Keratinocyte (primary cell): ENCODE measurements at regions not wholly inside any gene's neighbourhood (a gene's known extent, or its start where the extent isn't known, plus 50 kb on each side); places are given as distances from the start of the nearest gene placed in this dataset.

ENCODE experiments used
- DNase-seq: peaks from one replicate; pipeline ENCODE4 v3.0.0-alpha.2; 2011; ENCODE audit warnings: low read depth, missing footprints, low spot score
- FAIRE-seq: peaks from 2 replicates; lab custom pipeline; 2011; peaks lifted over from hg19 to GRCh38; lab: Jason Lieb, UNC
- H2AFZ ChIP-seq: 2 replicates; pipeline ENCODE4 v1.6.0; 2012; ENCODE audit warnings: low read length, control low read depth, inconsistent platforms; ENCODE audit not compliant: control insufficient read depth
- H3K27ac ChIP-seq: 2 replicates; pipeline ENCODE4 v1.5.1; 2011; ENCODE audit warnings: low read length; ENCODE audit not compliant: control insufficient read depth, insufficient read depth
- H3K27me3 ChIP-seq: 3 replicates; pipeline ENCODE4 v1.6.0; 2011; ENCODE audit warnings: low read length; ENCODE audit not compliant: control insufficient read depth, insufficient read depth; ENCODE audit errors: extremely low read depth
- H3K36me3 ChIP-seq, 2 experiments: 2 replicates in 1 of 2; 3 replicates in 1 of 2; pipeline ENCODE4 v1.5.1; 2011; ENCODE audit warnings: low read length in 2 of 2, mild to moderate bottlenecking in 1 of 2; ENCODE audit not compliant: control insufficient read depth in 2 of 2, insufficient read depth in 2 of 2; ENCODE audit errors: extremely low read depth in 1 of 2
- H3K4me1 ChIP-seq: 3 replicates; pipeline ENCODE4 v1.5.1; 2011; ENCODE audit warnings: low read length; ENCODE audit not compliant: control insufficient read depth, insufficient read depth; ENCODE audit errors: extremely low read depth
- H3K4me2 ChIP-seq: 3 replicates; pipeline ENCODE4 v1.6.0; 2011; ENCODE audit warnings: low read depth, low read length; ENCODE audit not compliant: control insufficient read depth, insufficient read depth; ENCODE audit errors: extremely low read depth
- H3K4me3 ChIP-seq, 3 experiments: fragments of 200-600 bp in 1 of 3; sonication (generic) in 1 of 3; 2 replicates in 2 of 3; 3 replicates in 1 of 3; pipeline ENCODE4 v1.5.1; 2011 to 2016; ENCODE audit warnings: low read length in 3 of 3, mild to moderate bottlenecking in 3 of 3, control low read depth in 2 of 3, inconsistent platforms in 1 of 3, low read depth in 1 of 3, mixed read lengths in 1 of 3, mixed run types in 1 of 3, moderate library complexity in 1 of 3; ENCODE audit not compliant: control insufficient read depth in 2 of 3, insufficient read depth in 2 of 3; ENCODE audit errors: extremely low read depth in 1 of 3
- H3K79me2 ChIP-seq: 2 replicates; pipeline ENCODE4 v1.6.0; 2012; ENCODE audit warnings: low read length; ENCODE audit not compliant: control insufficient read depth, insufficient read depth
- H3K9ac ChIP-seq: 3 replicates; pipeline ENCODE4 v1.6.0; 2011; ENCODE audit warnings: low read length; ENCODE audit not compliant: control insufficient read depth, insufficient read depth; ENCODE audit errors: extremely low read depth
- H3K9me1 ChIP-seq: 3 replicates; pipeline ENCODE4 v1.6.0; 2011; ENCODE audit warnings: low read length; ENCODE audit not compliant: control insufficient read depth, insufficient read depth; ENCODE audit errors: extremely low read depth
- H3K9me3 ChIP-seq: 2 replicates; pipeline ENCODE4 v1.5.1; 2012; ENCODE audit warnings: low read depth, low read length; ENCODE audit not compliant: control insufficient read depth
- H4K20me1 ChIP-seq: 3 replicates; pipeline ENCODE4 v1.6.0; 2011; ENCODE audit warnings: low read length; ENCODE audit not compliant: control insufficient read depth, insufficient read depth; ENCODE audit errors: extremely low read depth
- CTCF ChIP-seq, 3 experiments: IDR thresholded peaks in 1 of 3; conservative IDR thresholded peaks in 1 of 3; optimal IDR thresholded peaks in 1 of 3; 2 replicates in 2 of 3; 3 replicates in 1 of 3; pipeline versions ENCODE3 to v1.5.1; 2011; ENCODE audit warnings: low read length in 3 of 3, mild to moderate bottlenecking in 3 of 3, moderate library complexity in 2 of 3, control low read depth in 1 of 3, inconsistent platforms in 1 of 3; ENCODE audit not compliant: insufficient read depth in 2 of 3; ENCODE audit errors: extremely low read depth in 1 of 3
- EZH2 ChIP-seq: IDR thresholded peaks from one replicate; pipeline ENCODE4 v1.6.1; 2012; ENCODE audit warnings: inconsistent platforms, mild to moderate bottlenecking, low read length, moderate library complexity
- dilution Hi-C: fragments of 300-500 bp; cut with MboI; formaldehyde crosslinking; loops from one replicate; pipeline ENCODE4 v1.7.0; 2020; ENCODE audit warnings: low sequenced_read_pairs; ENCODE audit not compliant: extremely low pct_ligation_motif_present

GRCh38 chr4:163592212-163592611 lies 97.7 kb downstream of the TMA16 start:
- FAIRE-seq (no peak), DNase-seq (no peak)
- dilution Hi-C loops = no loop called here
- Histone ChIP-seq H2AFZ (no peak overlapping the region), H3K79me2 (no peaks in the 10 kb centered on the region), H3K4me3 (no peak overlapping the region), H3K4me2 (no peak overlapping the region), H3K9me1 (no peaks in the 10 kb centered on the region), H3K9ac (no peak overlapping the region), H3K27ac (no peak overlapping the region), H3K27me3 (no peaks in the 10 kb centered on the region), H3K9me3 (no peaks in the 10 kb centered on the region), H4K20me1 (no peaks in the 10 kb centered on the region), H3K36me3 (no peaks in the 10 kb centered on the region), H3K4me1 (no peaks in the 10 kb centered on the region)
- no peak for TF ChIP-seq CTCF (optimal IDR thresholded peaks at IDR 0.05 in 1 of 3, IDR thresholded peaks at IDR 0.05 in 1 of 3, conservative IDR thresholded peaks at IDR 0.05 in 1 of 3; ENCODE audit: extremely low read depth in 1 of 3, insufficient read depth in 2 of 3, low read length in 3 of 3)
- no peak for TF ChIP-seq EZH2

- Histone ChIP-seq H3K9me1 (no peaks in the 10 kb centered on the region), H3K27ac (no peak overlapping the region), H3K9me3 (no peaks in the 10 kb centered on the region), H3K4me2 (no peak overlapping the region), H3K27me3 (no peaks in the 10 kb centered on the region), H3K9ac (no peak overlapping the region), H3K79me2 (no peaks in the 10 kb centered on the region), H2AFZ (no peak overlapping the region), H3K36me3 (no peaks in the 10 kb centered on the region), H3K4me1 (no peaks in the 10 kb centered on the region), H4K20me1 (no peaks in the 10 kb centered on the region), H3K4me3 (no peak overlapping the region)
- no peak for TF ChIP-seq CTCF (optimal IDR thresholded peaks at IDR 0.05 in 1 of 3, IDR thresholded peaks at IDR 0.05 in 1 of 3, conservative IDR thresholded peaks at IDR 0.05 in 1 of 3; ENCODE audit: extremely low read depth in 1 of 3, insufficient read depth in 2 of 3, low read length in 3 of 3)
- TF ChIP-seq EZH2 = no peak
- no peak for FAIRE-seq
- dilution Hi-C loops = no loop called here
- DNase-seq = no peak
Measured at GRCh38 chr4:163595580-163595979, 101.1 kb downstream of the TMA16 start.
